SK-N-SH (cell line): ENCODE measurements at regions not wholly inside any gene's neighbourhood (a gene's known extent, or its start where the extent isn't known, plus 50 kb on each side); places are given as distances from the start of the nearest gene placed in this dataset.

Source experiments
- CTCF ChIA-PET: fragments of 300-600, 350-600 bp; formaldehyde crosslinking; extraction: SDS; loops from one replicate; lab custom pipeline; 2021; lab: Yijun Ruan, JAX
- POLR2A ChIA-PET: fragments of 350-600 bp; sonication (Branson Sonifier 250); formaldehyde crosslinking; extraction: SDS; loops from one replicate; lab custom pipeline; 2020; ENCODE audit warnings: antibody characterized with exemption, inconsistent platforms; lab: Yijun Ruan, JAX
- DNase-seq: peaks from one replicate; pipeline ENCODE4 v3.0.0; 2012
- H2AFZ ChIP-seq: fragments of 200-600 bp; sonication (generic); 2 replicates; pipeline ENCODE4 v1.8.1; 2016; ENCODE audit warnings: antibody characterized with exemption, mild to moderate bottlenecking, low read depth
- H3F3A ChIP-seq: fragments of 200-600 bp; sonication (generic); replicated peaks from 2 replicates; pipeline ENCODE3; 2016; ENCODE audit warnings: antibody characterized with exemption, mild to moderate bottlenecking; ENCODE audit not compliant: insufficient read depth
- H3K27ac ChIP-seq, 2 experiments: fragments of 200-500 bp in 1 of 2; fragments of 200-600 bp in 1 of 2; sonication (Bioruptor generic) in 1 of 2; sonication (generic), shearing (Covaris generic) in 1 of 2; 2 replicates each; pipeline versions ENCODE4 v1.5.1 to v1.6.1; 2014 to 2016; ENCODE audit warnings: low read depth in 2 of 2, inconsistent platforms in 1 of 2, low read length in 1 of 2, mild to moderate bottlenecking in 1 of 2, mixed read lengths in 1 of 2
- H3K27me3 ChIP-seq: fragments of 200-600 bp; sonication (generic), shearing (Covaris generic); 2 replicates; pipeline ENCODE4 v1.6.1; 2016; ENCODE audit warnings: mixed run types; ENCODE audit not compliant: insufficient read depth
- H3K36me3 ChIP-seq, 2 experiments: fragments of 200-500 bp in 1 of 2; fragments of 200-600 bp in 1 of 2; sonication (Bioruptor generic) in 1 of 2; sonication (generic) in 1 of 2; replicated peaks in 1 of 2; 2 replicates each; pipeline versions ENCODE3 to v1.5.1; 2014 to 2016; ENCODE audit warnings: low read length in 1 of 2, mild to moderate bottlenecking in 1 of 2; ENCODE audit not compliant: insufficient read depth in 2 of 2, control insufficient read depth in 1 of 2
- H3K4me1 ChIP-seq, 2 experiments: fragments of 200-500 bp in 1 of 2; fragments of 200-600 bp in 1 of 2; sonication (Bioruptor generic) in 1 of 2; sonication (generic), shearing (Covaris generic) in 1 of 2; 2 replicates each; pipeline versions ENCODE4 v1.5.1 to v1.6.1; 2014 to 2016; ENCODE audit warnings: low read depth in 1 of 2, low read length in 1 of 2, mixed run types in 1 of 2; ENCODE audit not compliant: insufficient read depth in 2 of 2, control insufficient read depth in 1 of 2
- H3K4me2 ChIP-seq: fragments of 200-600 bp; sonication (generic), shearing (Covaris generic); 2 replicates; pipeline ENCODE4 v1.6.1; 2017; ENCODE audit warnings: mixed run types
- H3K4me3 ChIP-seq, 2 experiments: fragments of 200-500 bp in 1 of 2; fragments of 200-600 bp in 1 of 2; sonication (Bioruptor generic) in 1 of 2; sonication (generic), shearing (Covaris generic) in 1 of 2; 2 replicates each; pipeline versions ENCODE4 v1.5.1 to v1.8.1; 2014 to 2016; ENCODE audit warnings: low read depth in 2 of 2, inconsistent platforms in 1 of 2, low read length in 1 of 2, mild to moderate bottlenecking in 1 of 2, mixed read lengths in 1 of 2, moderate library complexity in 1 of 2
- H3K79me2 ChIP-seq: fragments of 200-600 bp; sonication (generic); 2 replicates; pipeline ENCODE4 v1.8.1; 2017; ENCODE audit warnings: mild to moderate bottlenecking; ENCODE audit not compliant: insufficient read depth
- H3K9ac ChIP-seq: fragments of 200-600 bp; sonication (generic); 2 replicates; pipeline ENCODE4 v1.6.1; 2017; ENCODE audit warnings: mixed run types
- H3K9me2 ChIP-seq: fragments of 200-600 bp; sonication (generic); 2 replicates; pipeline ENCODE4 v1.6.1; 2017; ENCODE audit warnings: mixed run types
- H3K9me3 ChIP-seq: fragments of 200-600 bp; sonication (generic); 2 replicates; pipeline ENCODE4 v1.6.1; 2017; ENCODE audit warnings: mixed run types, mild to moderate bottlenecking, moderate library complexity
- H4K20me1 ChIP-seq: fragments of 200-600 bp; sonication (generic); 2 replicates; pipeline ENCODE4 v1.6.1; 2017; ENCODE audit warnings: mild to moderate bottlenecking, mixed run types; ENCODE audit not compliant: insufficient read depth
- EZH2phosphoT487 ChIP-seq: fragments of 200-600 bp; sonication (generic); IDR thresholded peaks from 2 replicates; pipeline ENCODE4 v1.6.1; 2017; ENCODE audit warnings: low read depth, mixed run types, mild to moderate bottlenecking, antibody characterized with exemption, moderate library complexity, borderline replicate concordance
- FOXJ3 ChIP-seq: sonication (generic); formaldehyde crosslinking; IDR thresholded peaks from 2 replicates; pipeline ENCODE4 v1.5.1; 2020; ENCODE audit warnings: mild to moderate bottlenecking, missing genetic modification reagents
- FOXM1 ChIP-seq: IDR thresholded peaks from 2 replicates; pipeline ENCODE4 v1.4.0; 2012; ENCODE audit warnings: low read depth, mild to moderate bottlenecking
- MEF2A ChIP-seq: IDR thresholded peaks from 2 replicates; pipeline ENCODE4 v1.4.0; 2012; ENCODE audit warnings: low read depth, borderline replicate concordance
- POLR2AphosphoS5 ChIP-seq: IDR thresholded peaks from 2 replicates; pipeline ENCODE4 v1.6.1; 2012; ENCODE audit warnings: low read depth, low read length
- RAD21 ChIP-seq: IDR thresholded peaks from 2 replicates; pipeline ENCODE4 v1.6.1; 2012; ENCODE audit warnings: mild to moderate bottlenecking, low read length
- RCOR1 ChIP-seq: fragments of 150-350 bp; IDR thresholded peaks from 2 replicates; pipeline ENCODE4 v1.6.1; 2017; ENCODE audit warnings: antibody characterized with exemption, low read length
- RXRA ChIP-seq: IDR thresholded peaks from 2 replicates; pipeline ENCODE4 v1.4.0; 2012; ENCODE audit warnings: low read depth, mild to moderate bottlenecking, borderline replicate concordance
- SMC3 ChIP-seq: IDR thresholded peaks from 2 replicates; pipeline ENCODE4 v1.6.1; 2012; ENCODE audit warnings: low read depth, low read length, improper control_type of control experiment
- WGBS: methylation state at CpG from one replicate; pipeline ENCODE4 v1.1.6; 2017; ENCODE audit warnings: low lambda C conversion rate; 5-methylcytosine and 5-hydroxymethylcytosine counted together
- TF ChIP-seq, protein P1 (sequence below): fragments of 150-350 bp; IDR thresholded peaks from 2 replicates; pipeline ENCODE4 v1.6.1; 2017; ENCODE audit warnings: antibody characterized with exemption, low read length, low read depth, borderline replicate concordance
- TF ChIP-seq, protein P2 (sequence below): IDR thresholded peaks from 2 replicates; pipeline ENCODE4 v1.4.0; 2012; ENCODE audit warnings: low read depth
- TF ChIP-seq, protein P3 (sequence below): fragments of 200-600 bp; sonication (generic); IDR thresholded peaks from 2 replicates; pipeline ENCODE4 v1.6.1; 2017; ENCODE audit warnings: antibody characterized with exemption, mild to moderate bottlenecking, moderate library complexity

DNA sequence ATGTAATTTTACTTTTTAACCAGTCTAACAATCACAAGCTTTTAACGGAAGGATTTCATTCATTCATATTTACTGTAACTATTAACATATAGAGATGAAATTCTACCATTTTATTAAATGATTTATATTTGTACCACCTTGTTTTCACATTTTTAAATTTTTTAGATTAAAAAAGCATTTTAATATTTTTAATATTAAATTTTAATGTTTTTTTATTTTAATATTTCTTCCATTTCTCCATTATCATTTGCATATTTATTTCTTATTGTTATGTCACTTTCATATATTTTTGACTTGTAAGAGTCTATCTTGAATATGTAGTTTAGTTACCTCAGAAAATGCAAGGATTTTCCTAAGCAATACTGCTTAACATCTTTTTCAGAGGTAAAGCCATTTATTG lies 1034.0 kb upstream of the PTPRD start:
- Histone ChIP-seq H3K27me3 (no peaks in the 10 kb centered on the region), H3F3A (no peaks in the 10 kb centered on the region), H3K79me2 (no peaks in the 10 kb centered on the region), H4K20me1 (no peaks in the 10 kb centered on the region), H3K4me2 (no peak overlapping the region), H3K36me3 (no peaks in the 10 kb centered on the region), H3K9me3 (0 out of 2 replicates have a peak, but pooled peaks cover 3% of the 10 kb centered on the region), H3K4me1 (no peaks in the 10 kb centered on the region), H3K9me2 (no peaks in the 10 kb centered on the region), H3K4me3 (no peak overlapping the region), H3K9ac (no peak overlapping the region), H3K27ac (no peak overlapping the region), H2AFZ (no peak overlapping the region)
- 72% methylated on average over 1 of the region's 1 CpG for WGBS
- ChIA-PET POLR2A (no interaction called here), CTCF (no interaction called here)
- no peak for TF ChIP-seq POLR2AphosphoS5
- TF ChIP-seq, protein P1, sequence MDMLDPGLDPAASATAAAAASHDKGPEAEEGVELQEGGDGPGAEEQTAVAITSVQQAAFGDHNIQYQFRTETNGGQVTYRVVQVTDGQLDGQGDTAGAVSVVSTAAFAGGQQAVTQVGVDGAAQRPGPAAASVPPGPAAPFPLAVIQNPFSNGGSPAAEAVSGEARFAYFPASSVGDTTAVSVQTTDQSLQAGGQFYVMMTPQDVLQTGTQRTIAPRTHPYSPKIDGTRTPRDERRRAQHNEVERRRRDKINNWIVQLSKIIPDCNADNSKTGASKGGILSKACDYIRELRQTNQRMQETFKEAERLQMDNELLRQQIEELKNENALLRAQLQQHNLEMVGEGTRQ = no peak
- DNase-seq = no peak

DNA sequence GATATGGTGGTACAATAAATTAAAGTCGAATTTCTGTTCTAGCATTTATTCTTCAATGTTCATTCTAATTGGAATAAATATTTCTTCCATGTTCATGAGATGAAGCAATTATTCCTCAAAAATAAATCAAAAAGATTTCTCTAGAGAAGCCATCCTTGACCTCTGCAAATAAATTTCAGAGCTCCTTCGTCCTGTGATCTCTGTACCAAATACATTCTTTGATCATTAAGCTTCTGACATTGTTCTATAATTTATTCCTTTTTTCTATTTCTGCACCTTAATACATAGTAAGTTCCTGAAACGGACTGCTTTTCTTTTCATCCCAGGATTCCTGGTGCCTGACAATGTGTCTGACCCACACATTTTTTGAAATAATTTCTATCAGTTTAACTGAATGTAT lies 1039.3 kb upstream of the TYRP1 start:
- Histone ChIP-seq H3K4me1 (no peaks in the 10 kb centered on the region), H3K79me2 (no peaks in the 10 kb centered on the region), H3K36me3 (no peaks in the 10 kb centered on the region), H3F3A (no peaks in the 10 kb centered on the region), H3K4me3 (no peak overlapping the region), H3K27ac (no peak overlapping the region), H3K9me3 (no peaks in the 10 kb centered on the region), H3K9ac (no peak overlapping the region), H4K20me1 (no peaks in the 10 kb centered on the region), H3K4me2 (no peak overlapping the region), H3K9me2 (no peaks in the 10 kb centered on the region)
- CTCF ChIA-PET = no interaction called here
- 2% methylated on average over 3 of the region's 3 CpGs for WGBS
- DNase-seq = no peak
- POLR2A ChIA-PET = no interaction called here
- TF ChIP-seq EZH2phosphoT487 (no peak), SMC3 (no peak), RAD21 (no peak)
- TF ChIP-seq, protein P2, sequence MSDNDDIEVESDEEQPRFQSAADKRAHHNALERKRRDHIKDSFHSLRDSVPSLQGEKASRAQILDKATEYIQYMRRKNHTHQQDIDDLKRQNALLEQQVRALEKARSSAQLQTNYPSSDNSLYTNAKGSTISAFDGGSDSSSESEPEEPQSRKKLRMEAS = no peak
- TF ChIP-seq, protein P3, sequence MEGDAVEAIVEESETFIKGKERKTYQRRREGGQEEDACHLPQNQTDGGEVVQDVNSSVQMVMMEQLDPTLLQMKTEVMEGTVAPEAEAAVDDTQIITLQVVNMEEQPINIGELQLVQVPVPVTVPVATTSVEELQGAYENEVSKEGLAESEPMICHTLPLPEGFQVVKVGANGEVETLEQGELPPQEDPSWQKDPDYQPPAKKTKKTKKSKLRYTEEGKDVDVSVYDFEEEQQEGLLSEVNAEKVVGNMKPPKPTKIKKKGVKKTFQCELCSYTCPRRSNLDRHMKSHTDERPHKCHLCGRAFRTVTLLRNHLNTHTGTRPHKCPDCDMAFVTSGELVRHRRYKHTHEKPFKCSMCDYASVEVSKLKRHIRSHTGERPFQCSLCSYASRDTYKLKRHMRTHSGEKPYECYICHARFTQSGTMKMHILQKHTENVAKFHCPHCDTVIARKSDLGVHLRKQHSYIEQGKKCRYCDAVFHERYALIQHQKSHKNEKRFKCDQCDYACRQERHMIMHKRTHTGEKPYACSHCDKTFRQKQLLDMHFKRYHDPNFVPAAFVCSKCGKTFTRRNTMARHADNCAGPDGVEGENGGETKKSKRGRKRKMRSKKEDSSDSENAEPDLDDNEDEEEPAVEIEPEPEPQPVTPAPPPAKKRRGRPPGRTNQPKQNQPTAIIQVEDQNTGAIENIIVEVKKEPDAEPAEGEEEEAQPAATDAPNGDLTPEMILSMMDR = no peak
- TF ChIP-seq, all 33 proteins: peak for 0
- Histone ChIP-seq H3K27me3 (no peaks in the 10 kb centered on the region), H2AFZ (no peak overlapping the region)

DNA sequence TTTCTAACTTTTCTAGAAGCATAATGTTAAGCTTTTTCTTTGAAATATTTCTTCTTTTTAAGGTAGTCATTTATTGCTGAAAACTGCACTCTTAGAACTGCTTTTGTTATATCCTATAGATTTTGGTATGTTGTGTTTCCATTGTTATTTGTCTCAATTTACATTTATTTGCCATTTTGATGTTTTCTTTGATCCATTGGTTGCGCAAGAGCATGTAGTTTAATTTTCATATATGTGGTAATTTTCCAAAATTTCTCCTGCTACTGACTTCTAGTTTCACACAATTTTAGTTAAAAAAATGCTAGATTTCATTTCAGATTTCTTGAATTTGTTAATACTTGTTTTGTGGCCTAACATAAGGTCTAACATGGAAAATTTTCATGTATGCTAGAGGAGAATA lies 1029.3 kb upstream of the TYRP1 start:
- Histone ChIP-seq H3K4me1 (no peaks in the 10 kb centered on the region), H2AFZ (no peak overlapping the region), H3K27ac (no peak overlapping the region), H3K27me3 (no peaks in the 10 kb centered on the region), H4K20me1 (no peaks in the 10 kb centered on the region), H3K4me3 (no peak overlapping the region), H3K4me2 (no peak overlapping the region), H3K9ac (no peak overlapping the region), H3K9me3 (0 out of 2 replicates have a peak, but pooled peaks cover 3% of the 10 kb centered on the region)
- no peak for DNase-seq
- WGBS = 38% methylated on average over 1 of the region's 1 CpG
- POLR2A ChIA-PET = no interaction called here
- TF ChIP-seq, protein P2 = no peak
- no peak for TF ChIP-seq FOXJ3 (CRISPR knock-in tag)
- TF ChIP-seq MEF2A = no peak
- no peak for TF ChIP-seq FOXM1
- TF ChIP-seq POLR2AphosphoS5 = no peak
- TF ChIP-seq, protein P3 = no peak
- TF ChIP-seq, protein P1 = no peak
- no peak for TF ChIP-seq RXRA
- no peak for TF ChIP-seq RCOR1
- TF ChIP-seq, all 33 proteins: peak for 0
- H3K36me3 ChIP-seq = no peaks in the 10 kb centered on the region
- CTCF ChIA-PET = no interaction called here
- no peaks in the 10 kb centered on the region for H3K79me2 ChIP-seq
- H3F3A ChIP-seq = no peaks in the 10 kb centered on the region
- no peaks in the 10 kb centered on the region for H3K9me2 ChIP-seq
